Keratinocyte (primary cell): ENCODE measurements at regions not wholly inside any gene's neighbourhood (a gene's known extent, or its start where the extent isn't known, plus 50 kb on each side); places are given as distances from the start of the nearest gene placed in this dataset.

Experiments
- EZH2 ChIP-seq: IDR thresholded peaks from one replicate; pipeline ENCODE4 v1.6.1; 2012; ENCODE audit warnings: inconsistent platforms, mild to moderate bottlenecking, low read length, moderate library complexity
- TF ChIP-seq, protein P1 (sequence below), 3 experiments: IDR thresholded peaks in 1 of 3; conservative IDR thresholded peaks in 1 of 3; optimal IDR thresholded peaks in 1 of 3; 2 replicates in 2 of 3; 3 replicates in 1 of 3; pipeline versions ENCODE3 to v1.5.1; 2011; ENCODE audit warnings: low read length in 3 of 3, mild to moderate bottlenecking in 3 of 3, moderate library complexity in 2 of 3, control low read depth in 1 of 3, inconsistent platforms in 1 of 3; ENCODE audit not compliant: insufficient read depth in 2 of 3; ENCODE audit errors: extremely low read depth in 1 of 3

DNA sequence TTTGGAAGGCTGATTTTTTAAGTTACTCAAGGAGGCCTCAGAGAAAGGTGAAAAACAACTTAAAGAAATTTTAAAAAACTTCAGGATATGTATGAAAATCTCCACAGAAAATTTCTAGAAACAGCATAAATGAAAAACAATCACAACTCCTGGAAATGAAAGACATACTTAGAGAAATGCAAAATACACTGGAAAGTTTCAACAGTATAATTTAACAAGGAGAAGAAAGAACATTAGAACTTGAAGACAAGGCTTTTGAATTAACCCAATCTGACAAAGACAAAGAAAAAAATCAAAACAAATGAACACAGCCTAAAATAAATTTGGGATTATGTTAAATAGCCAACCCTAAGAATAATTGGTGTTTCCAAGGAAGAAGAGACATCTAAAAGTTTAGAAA is 300.5 kb downstream of the ANTXR2 start:
- TF ChIP-seq, protein P1, sequence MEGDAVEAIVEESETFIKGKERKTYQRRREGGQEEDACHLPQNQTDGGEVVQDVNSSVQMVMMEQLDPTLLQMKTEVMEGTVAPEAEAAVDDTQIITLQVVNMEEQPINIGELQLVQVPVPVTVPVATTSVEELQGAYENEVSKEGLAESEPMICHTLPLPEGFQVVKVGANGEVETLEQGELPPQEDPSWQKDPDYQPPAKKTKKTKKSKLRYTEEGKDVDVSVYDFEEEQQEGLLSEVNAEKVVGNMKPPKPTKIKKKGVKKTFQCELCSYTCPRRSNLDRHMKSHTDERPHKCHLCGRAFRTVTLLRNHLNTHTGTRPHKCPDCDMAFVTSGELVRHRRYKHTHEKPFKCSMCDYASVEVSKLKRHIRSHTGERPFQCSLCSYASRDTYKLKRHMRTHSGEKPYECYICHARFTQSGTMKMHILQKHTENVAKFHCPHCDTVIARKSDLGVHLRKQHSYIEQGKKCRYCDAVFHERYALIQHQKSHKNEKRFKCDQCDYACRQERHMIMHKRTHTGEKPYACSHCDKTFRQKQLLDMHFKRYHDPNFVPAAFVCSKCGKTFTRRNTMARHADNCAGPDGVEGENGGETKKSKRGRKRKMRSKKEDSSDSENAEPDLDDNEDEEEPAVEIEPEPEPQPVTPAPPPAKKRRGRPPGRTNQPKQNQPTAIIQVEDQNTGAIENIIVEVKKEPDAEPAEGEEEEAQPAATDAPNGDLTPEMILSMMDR (optimal IDR thresholded peaks at IDR 0.05 in 1 of 3, IDR thresholded peaks at IDR 0.05 in 1 of 3, conservative IDR thresholded peaks at IDR 0.05 in 1 of 3; ENCODE audit: extremely low read depth in 1 of 3, insufficient read depth in 2 of 3, low read length in 3 of 3), result no peak
- no peak for TF ChIP-seq EZH2
